Adipocyte (in vitro differentiated cells): ENCODE measurements at regions not wholly inside any gene's neighbourhood (a gene's known extent, or its start where the extent isn't known, plus 50 kb on each side); places are given as distances from the start of the nearest gene placed in this dataset.
"Not testable (repeated sequence)": the region's sequence is repeated elsewhere in the genome, so short reads cannot be mapped to it uniquely, and the experiment has no call there.

Source experiments
- DNase-seq: peaks from one replicate; pipeline ENCODE4 v3.0.0-alpha.2; 2015; ENCODE audit warnings: low read depth
- H3K27me3 ChIP-seq: replicated peaks from 2 replicates; pipeline ENCODE4 v1.7.0; 2013; ENCODE audit warnings: mild to moderate bottlenecking, low read length, moderate library complexity; ENCODE audit not compliant: control insufficient read depth, insufficient read depth
- H3K36me3 ChIP-seq: 2 replicates; pipeline ENCODE4 v1.7.0; 2013; ENCODE audit warnings: low read length, mild to moderate bottlenecking, moderate library complexity; ENCODE audit not compliant: control insufficient read depth, insufficient read depth, severe bottlenecking
- H3K4me1 ChIP-seq: 2 replicates; pipeline ENCODE4 v1.7.0; 2013; ENCODE audit warnings: mild to moderate bottlenecking, low read length, moderate library complexity; ENCODE audit not compliant: control insufficient read depth, insufficient read depth
- H3K4me3 ChIP-seq: 2 replicates; pipeline ENCODE4 v1.7.0; 2013; ENCODE audit warnings: mild to moderate bottlenecking, low read length, moderate library complexity
- H3K9ac ChIP-seq: 2 replicates; pipeline ENCODE4 v1.7.0; 2013; ENCODE audit warnings: mild to moderate bottlenecking, low read length, moderate library complexity
- H3K9me3 ChIP-seq: 2 replicates; pipeline ENCODE4 v1.7.0; 2013; ENCODE audit warnings: mild to moderate bottlenecking, low read length, moderate library complexity; ENCODE audit not compliant: control insufficient read depth

- peaks cover 12% of the 10 kb centered on the region for H3K4me1 ChIP-seq
- peak; percentile 46 for DNase-seq
- H3K36me3 ChIP-seq, result no peaks in the 10 kb centered on the region
- H3K27me3 ChIP-seq, result no peaks in the 10 kb centered on the region
- no peak overlapping the region for H3K9ac ChIP-seq
- peaks cover 12% of the 10 kb centered on the region for H3K9me3 ChIP-seq
- H3K4me3 ChIP-seq, result peak overlapping the region; percentile 21
Measured at GRCh38 chr20:22717466-22717865, 133.1 kb upstream of the FOXA2 start.

- no peak for DNase-seq
- peaks cover 3% of the 10 kb centered on the region for H3K27me3 ChIP-seq
Measured at GRCh38 chr20:22719167-22719591, 134.8 kb upstream of the FOXA2 start.

GRCh38 chr20:22720206-22720605, 135.8 kb upstream of the FOXA2 start:
- H3K27me3 ChIP-seq, result peaks cover 3% of the 10 kb centered on the region
- H3K9me3 ChIP-seq, result no peaks in the 10 kb centered on the region
- no peak for DNase-seq
- no peak overlapping the region for H3K4me3 ChIP-seq
- H3K4me1 ChIP-seq, result peaks cover 12% of the 10 kb centered on the region
- no peak overlapping the region for H3K9ac ChIP-seq
- no peaks in the 10 kb centered on the region for H3K36me3 ChIP-seq

More at GRCh38 chr20:22719167-22719591, 134.8 kb upstream of the FOXA2 start:
- no peak overlapping the region for H3K9ac ChIP-seq
- H3K36me3 ChIP-seq, result no peaks in the 10 kb centered on the region
- peaks cover 4% of the 10 kb centered on the region for H3K9me3 ChIP-seq
- H3K4me3 ChIP-seq, result no peak overlapping the region
- peaks cover 12% of the 10 kb centered on the region for H3K4me1 ChIP-seq

GRCh38 chr20:22722811-22723210, 138.4 kb upstream of the FOXA2 start:
- DNase-seq, result no peak
- Histone ChIP-seq H3K9ac (no peak overlapping the region), H3K36me3 (no peaks in the 10 kb centered on the region), H3K9me3 (no peaks in the 10 kb centered on the region), H3K27me3 (peaks cover 3% of the 10 kb centered on the region), H3K4me1 (peaks cover under 1% of the 10 kb centered on the region), H3K4me3 (no peak overlapping the region)

GRCh38 chr20:22723659-22724058, 139.3 kb upstream of the FOXA2 start:
- H3K36me3 ChIP-seq, result no peaks in the 10 kb centered on the region
- H3K27me3 ChIP-seq, result peaks cover 3% of the 10 kb centered on the region
- peak; percentile 77 for DNase-seq
- H3K9ac ChIP-seq, result no peak overlapping the region
- H3K4me3 ChIP-seq, result no peak overlapping the region
- no peaks in the 10 kb centered on the region for H3K4me1 ChIP-seq
- no peaks in the 10 kb centered on the region for H3K9me3 ChIP-seq

- DNase-seq, result no peak
- no peaks in the 10 kb centered on the region for H3K4me1 ChIP-seq
- no peak overlapping the region for H3K9ac ChIP-seq
- H3K4me3 ChIP-seq, result no peak overlapping the region
- H3K27me3 ChIP-seq, result peaks cover 14% of the 10 kb centered on the region
- H3K9me3 ChIP-seq, result no peaks in the 10 kb centered on the region
- H3K36me3 ChIP-seq, result no peaks in the 10 kb centered on the region
Measured at GRCh38 chr20:22728146-22728745, 143.9 kb upstream of the FOXA2 start.

- Histone ChIP-seq H3K4me3 (no peak overlapping the region), H3K9me3 (no peaks in the 10 kb centered on the region), H3K36me3 (no peaks in the 10 kb centered on the region), H3K9ac (no peak overlapping the region), H3K4me1 (no peaks in the 10 kb centered on the region), H3K27me3 (peaks cover 11% of the 10 kb centered on the region)
- DNase-seq, result no peak
Measured at GRCh38 chr20:22729180-22729579, 144.8 kb upstream of the FOXA2 start.

- no peak for DNase-seq
- Histone ChIP-seq H3K4me3 (no peak overlapping the region), H3K4me1 (no peaks in the 10 kb centered on the region), H3K27me3 (peaks cover 11% of the 10 kb centered on the region), H3K9ac (no peak overlapping the region), H3K9me3 (no peaks in the 10 kb centered on the region), H3K36me3 (no peaks in the 10 kb centered on the region)
Measured at GRCh38 chr20:22729616-22730236, 145.4 kb upstream of the FOXA2 start.

- Histone ChIP-seq H3K9me3 (no peaks in the 10 kb centered on the region), H3K4me1 (no peaks in the 10 kb centered on the region), H3K4me3 (no peak overlapping the region), H3K9ac (no peak overlapping the region), H3K36me3 (no peaks in the 10 kb centered on the region), H3K27me3 (peaks cover 11% of the 10 kb centered on the region)
- no peak for DNase-seq
Measured at GRCh38 chr20:22732751-22733150, 148.4 kb upstream of the FOXA2 start.

GRCh38 chr20:22734946-22735647, 150.7 kb upstream of the FOXA2 start:
- not testable (repeated sequence) for H3K36me3 ChIP-seq, H3K4me1 ChIP-seq, H3K9me3 ChIP-seq, H3K27me3 ChIP-seq, H3K9ac ChIP-seq, H3K4me3 ChIP-seq
- DNase-seq, result peak; percentile 14

- H3K27me3 ChIP-seq, result no peaks in the 10 kb centered on the region
- no peaks in the 10 kb centered on the region for H3K4me1 ChIP-seq
- H3K36me3 ChIP-seq, result no peaks in the 10 kb centered on the region
- H3K9me3 ChIP-seq, result no peaks in the 10 kb centered on the region
- no peak for DNase-seq
- H3K9ac ChIP-seq, result no peak overlapping the region
- H3K4me3 ChIP-seq, result no peak overlapping the region
Measured at GRCh38 chr20:22740829-22741228, 156.5 kb upstream of the FOXA2 start.
